ENCODE measurements at regions not wholly inside any gene's neighbourhood (a gene's known extent, or its start where the extent isn't known, plus 50 kb on each side); places are given as distances from the start of the nearest gene placed in this dataset.
"Not testable (repeated sequence)": the region's sequence is repeated elsewhere in the genome, so short reads cannot be mapped to it uniquely, and the experiment has no call there.

DNA sequence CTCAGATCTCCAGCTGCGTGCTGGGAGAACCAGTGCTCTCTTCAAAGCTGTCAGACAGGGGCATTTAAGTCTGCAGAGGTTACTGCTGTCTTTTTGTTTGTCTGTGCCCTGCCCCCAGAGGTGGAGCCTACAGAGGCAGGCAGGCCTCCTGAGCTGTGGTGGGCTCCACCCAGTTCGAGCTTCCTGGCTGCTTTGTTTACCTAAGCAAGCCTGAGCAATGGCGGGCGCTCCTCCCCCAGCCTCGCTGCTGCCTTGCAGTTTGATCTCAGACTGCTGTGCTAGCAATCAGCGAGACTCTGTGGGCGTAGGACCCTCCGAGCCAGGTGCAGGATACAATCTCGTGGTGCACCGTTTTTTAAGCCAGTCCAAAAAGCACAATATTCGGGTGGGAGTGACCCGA is 864.4 kb downstream of the GBE1 start:
- not testable (repeated sequence) for DNase-seq

DNA sequence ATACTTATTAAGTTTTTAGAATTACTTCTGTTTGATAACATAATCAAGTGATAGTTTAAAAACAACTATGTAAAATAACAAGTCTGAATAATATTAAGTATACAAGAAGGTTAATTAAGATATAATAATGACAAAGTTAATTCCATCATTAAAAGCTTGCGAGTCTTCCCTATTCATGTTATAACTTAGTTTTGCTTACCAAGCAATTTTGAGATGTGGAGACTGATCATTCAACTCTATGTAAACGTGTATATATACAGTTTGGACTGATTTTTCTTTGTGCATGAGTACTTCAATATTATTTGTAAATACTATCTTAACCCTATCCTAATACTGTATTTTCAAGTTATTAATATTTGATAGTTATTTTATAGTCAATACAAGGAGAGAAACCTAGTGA is 870.9 kb downstream of the GBE1 start:
- no peak for DNase-seq

DNA sequence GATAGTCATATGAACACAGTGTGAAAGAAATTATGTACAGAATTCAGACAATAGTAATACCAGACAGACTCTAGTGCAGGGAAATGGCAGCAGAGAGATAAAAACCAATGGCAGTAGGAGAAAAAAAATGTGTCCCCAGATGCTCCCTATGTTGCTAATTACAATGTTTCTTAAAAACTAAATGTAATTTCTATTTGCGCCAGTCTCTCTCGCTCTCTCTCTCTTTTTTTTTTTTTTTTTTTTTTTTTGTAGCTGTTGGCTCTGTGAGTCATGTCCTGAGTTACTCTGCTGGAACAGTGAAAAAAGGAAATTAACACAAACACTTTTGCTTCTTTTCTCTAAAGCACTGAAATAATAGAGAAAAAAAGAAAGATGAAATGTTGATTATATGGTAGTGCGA is 871.9 kb downstream of the GBE1 start:
- DNase-seq: no peak

DNA sequence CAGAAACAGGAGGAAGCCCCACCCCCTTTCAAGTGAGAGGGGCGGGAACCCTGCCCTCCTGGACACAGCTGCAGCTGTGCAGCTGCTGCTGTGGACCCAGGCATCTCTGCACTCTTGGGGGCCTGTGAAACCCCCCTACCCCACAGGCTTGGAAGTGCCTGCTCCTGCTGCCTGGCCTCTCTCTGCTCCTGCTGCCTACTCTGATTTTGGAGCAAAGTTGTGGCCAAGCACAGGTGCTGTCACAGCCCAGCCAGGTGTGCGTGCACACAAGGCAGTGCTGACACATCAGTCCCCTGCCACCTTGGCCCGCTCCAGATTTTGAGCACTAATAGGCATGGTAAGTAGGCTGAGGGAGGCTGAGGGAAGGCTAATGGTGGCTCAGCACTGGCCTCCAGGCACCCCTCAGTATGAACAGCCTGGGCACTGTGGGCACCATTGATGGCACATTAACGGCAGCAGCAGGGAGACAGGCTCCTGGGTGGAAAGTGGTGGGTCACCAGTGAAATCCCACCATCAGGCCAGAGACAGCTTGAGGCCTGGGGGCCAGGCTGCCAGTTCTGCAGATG is 890.9 kb downstream of the GBE1 start:
- DNase-seq: no peak

DNA sequence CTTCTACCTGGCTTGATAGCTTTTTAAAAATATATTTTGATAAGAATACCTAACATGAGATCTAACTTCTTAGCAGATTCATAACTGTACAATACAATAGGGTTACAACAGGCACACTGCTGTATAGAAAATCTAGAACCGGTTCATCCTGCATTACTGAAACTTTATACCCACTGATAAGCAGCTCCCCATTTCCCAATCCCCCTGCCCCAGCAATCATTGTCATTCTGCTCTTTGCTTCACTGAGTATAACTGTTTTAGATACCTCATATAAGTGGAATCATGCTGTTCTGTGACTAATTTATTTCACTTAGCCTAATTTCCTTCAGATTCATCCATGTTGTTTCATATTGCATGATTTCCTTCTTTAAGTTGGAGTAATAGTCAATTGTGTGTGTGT is 906.0 kb downstream of the GBE1 start:
- no peak for DNase-seq

DNA sequence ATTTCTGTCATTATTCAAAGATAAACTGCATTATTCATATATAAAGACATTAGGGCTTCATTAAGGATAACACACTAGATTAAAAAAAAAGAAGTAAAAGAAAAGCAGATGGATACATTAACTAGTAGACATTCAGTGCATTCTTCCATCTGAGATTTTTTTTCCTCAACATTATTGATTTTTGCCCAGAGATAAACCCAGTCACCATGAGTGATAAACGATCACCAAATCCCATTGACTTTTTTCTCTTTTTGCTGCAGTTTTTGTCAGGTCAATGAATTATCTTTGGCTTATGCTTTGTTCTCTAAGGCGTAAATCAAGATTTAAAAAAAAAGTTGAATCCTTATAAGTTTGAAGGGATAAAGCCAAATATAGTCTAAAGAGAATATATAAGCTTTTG is 925.0 kb downstream of the GBE1 start:
- no peak for DNase-seq

DNA sequence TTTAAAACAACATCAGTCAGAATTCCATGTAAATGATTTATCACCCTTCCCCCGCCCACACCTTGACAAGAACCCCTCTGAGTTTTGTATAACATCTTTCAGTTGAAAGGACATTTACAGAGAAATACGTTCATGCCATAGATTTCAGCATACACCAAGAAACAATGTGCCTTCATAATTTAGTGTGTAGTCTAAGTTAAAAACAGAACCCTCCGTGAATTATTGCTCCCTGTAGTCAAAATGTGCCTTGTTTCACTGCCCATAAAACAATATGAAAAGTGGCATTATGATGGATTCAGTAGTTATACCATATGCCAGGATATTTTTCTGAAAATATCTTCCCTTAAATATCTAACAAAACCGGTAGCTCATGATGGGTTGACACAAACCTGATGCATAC is 953.9 kb downstream of the GBE1 start:
- DNase-seq: no peak

DNA sequence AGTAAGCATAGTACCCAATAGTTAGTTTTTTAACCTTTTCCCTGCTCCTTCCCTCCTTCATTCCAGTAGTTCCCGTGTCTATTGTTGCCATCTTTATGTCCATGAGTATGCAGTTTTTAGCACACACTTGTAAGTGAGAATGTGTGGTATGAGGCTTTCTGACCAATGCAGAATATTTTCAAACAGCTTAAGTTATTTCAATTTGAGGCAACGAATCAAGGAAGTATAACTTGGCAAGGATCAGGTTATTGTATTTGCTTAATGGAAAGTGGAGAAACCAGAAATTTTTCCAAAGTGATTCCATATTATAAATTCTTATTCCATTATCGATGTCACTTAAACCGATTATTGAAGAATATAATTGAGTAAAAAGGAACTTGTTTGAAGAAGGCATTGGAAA is 954.8 kb downstream of the GBE1 start:
- no peak for DNase-seq

DNA sequence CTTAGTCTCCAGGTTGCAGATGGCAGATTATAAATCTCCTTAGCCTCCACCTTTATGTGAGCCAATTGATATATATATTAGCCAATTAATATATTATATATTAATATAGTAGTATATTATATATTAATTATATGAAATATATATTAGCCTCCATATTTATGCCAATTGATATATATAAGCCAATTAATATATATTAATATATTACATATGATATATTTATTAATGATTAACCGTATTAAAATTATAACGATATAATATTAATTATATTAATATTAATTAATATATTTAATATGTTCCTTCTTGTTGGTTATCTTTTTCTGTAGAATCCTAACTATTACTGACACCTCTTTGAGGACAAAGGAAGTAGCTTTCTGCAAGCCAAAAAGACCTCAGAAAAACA is 972.5 kb downstream of the GBE1 start:
- DNase-seq: no peak

DNA sequence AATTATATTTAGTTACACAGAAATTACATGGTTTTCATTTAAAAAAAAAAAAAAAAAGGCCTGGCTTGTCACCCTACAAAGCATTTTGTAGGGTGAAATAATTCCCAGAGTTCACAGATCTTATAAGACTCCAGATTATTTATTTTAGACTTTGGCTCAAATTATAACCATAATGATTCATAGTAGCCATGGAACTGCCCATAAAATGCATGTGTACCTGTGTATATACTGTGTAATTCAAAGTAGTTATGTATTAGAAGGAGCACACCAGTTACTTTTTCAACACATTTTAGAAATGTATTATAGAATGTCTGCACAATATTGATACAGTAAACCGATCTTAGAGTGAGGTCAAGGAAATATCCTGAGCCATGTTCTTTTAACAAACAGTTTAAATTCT is 975.6 kb downstream of the GBE1 start:
- DNase-seq: no peak

DNA sequence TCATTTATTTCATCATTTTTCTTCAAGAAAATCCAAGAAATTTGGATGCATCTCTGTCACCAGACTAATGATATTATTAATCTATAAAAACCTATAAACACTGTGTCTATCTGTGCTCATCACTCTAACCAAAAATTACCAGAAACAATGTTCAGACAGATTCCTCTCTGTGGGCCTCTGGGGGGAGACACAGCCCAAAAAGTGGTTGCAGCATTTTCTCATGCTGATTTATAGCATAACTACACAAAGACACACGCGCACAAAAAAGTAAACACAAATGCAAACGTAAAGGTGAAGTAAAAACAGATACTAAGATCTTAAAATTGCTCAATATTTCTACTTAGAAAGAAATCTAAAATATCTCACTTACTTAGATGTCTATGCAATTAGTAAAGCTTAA is 976.0 kb downstream of the GBE1 start:
- peak; percentile 15 to 41 for DNase-seq

DNA sequence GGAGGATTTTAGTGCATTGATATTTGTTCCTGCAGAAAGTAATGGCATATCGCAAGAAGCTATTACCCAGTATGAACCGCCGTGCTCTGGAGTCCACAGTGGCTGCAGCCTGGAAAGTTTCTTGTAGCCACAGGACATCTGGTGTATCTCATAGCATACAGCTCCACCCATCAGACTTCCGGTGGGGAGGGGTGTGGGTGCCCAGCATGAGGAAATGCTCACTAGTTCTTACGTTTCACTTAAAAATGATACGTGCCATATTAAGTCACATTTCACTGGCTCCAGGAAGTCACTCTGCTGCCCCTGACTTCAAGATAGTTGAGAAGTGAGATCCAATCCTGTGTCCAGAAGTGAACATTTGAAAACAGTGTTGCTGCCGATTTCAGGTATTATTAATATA is 990.4 kb downstream of the GBE1 start:
- peak; percentile 1 to 31 for DNase-seq

DNA sequence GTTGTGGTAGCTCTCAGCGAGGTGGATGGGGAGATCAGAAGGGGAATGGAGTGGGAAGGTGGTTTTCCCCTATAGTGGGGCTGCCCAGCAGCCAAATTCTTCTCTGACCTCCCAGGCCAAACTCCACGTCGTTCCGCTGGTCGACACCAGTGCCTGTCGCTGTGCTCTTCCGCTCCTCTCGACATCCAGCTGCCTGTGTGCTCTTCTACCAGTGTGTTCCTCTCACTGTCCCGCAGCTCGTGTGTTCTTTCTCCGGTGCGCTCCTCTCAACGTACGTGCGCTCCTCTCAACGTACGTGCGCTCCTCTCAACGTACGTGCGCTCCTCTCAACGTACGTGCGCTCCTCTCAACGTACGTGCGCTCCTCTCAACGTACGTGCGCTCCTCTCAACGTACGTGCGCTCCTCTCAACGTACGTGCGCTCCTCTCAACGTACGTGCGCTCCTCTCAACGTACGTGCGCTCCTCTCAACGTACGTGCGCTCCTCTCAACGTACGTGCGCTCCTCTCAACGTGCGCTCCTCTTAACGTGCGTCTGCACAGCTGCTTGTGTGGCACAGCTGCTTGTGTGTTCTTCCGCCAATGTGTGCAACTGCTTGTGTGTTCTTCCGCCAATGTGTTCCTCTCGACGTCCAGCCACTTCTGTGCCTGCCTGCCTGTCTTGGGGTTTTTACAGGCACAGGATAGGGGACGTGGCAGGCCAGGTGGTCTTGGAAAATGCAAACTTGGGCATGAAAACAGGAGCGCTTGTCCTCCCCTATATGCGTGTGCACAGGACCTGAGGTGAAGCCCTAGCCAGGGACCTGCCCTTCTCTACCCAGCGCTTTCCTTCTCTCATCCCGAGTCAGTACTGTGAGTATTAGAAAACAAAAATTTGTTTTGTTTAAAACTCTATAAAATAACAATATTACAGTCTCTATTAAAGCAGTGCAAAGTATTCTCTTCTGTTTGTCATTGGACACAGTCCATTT is 991.1 kb downstream of the GBE1 start:
- DNase-seq: no peak

DNA sequence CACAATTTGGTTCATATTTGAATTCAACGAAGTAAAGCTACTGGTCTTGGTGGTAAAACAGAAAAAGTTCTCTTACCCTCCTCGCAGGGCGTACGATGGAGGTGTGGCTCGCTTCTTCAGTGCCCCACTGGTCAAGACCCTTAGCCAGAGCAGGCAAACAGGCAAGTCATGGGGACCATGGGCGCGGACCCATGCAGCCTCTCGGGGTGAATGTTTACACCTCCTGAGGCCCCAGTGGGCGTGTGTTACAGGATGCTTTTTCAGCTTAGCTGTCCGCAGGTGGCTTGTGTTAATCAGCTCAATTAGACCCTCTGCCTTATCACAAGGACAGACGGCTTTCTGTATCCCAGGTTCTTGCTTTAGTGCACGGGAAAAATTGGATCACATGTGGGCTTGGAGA is 991.8 kb downstream of the GBE1 start:
- no peak for DNase-seq

DNA sequence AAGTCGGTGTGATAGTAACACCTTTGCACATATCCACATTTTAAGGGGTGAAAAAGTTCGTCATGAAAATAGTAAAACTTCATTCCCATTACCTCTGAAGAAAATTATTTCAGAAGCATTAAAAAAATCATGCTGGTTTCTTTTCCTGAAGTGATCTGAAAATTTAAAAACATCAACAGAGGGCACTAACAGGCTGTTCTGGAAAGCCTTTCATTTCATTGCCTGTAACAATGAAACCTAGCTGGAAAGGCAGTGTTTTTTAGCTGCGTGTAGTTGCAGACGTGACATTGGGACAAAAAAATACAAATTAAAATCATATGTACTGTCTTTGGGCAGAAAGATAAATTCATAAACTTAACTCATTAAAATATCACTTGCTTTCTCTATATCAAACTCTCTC is 993.8 kb downstream of the GBE1 start:
- no peak for DNase-seq

DNA sequence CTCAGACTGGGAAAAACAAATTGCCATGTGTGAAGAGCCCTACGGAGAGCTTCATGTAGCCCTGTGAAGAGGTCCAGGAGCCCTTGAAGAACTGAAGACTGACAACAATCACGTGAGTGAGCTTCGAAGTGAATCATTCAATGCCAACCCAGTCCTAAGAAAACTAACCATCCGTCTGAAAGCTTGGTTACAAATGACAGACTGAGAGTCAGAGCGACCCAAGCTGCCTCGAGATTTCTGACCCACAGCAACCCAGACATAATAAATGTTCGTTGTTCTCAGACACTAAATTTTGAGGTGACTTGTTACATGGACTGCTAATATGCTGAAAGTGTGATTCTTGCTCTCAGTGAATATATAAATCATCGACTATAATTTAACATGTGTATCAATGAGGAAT is 987.2 kb upstream of the ROBO1 start:
- no peak for DNase-seq

DNA sequence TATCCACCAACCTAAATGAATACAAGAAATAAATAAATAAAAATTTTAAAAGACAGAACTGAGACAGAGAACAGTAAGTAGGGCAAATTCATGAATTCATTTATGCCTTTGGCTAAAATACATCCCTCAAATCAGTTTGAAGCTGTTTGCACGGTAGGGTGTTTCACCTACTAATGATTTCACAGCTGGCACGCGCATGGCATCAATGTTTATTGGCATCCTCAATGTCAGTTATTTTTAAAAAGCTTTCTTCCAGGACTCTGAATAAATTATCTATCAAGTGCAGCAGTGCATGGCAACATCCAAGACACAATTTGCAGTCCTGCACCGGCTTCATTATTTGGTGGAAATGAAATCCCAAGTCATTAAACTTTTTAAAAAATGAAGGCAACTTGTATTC is 985.2 kb upstream of the ROBO1 start:
- DNase-seq: no peak

DNA sequence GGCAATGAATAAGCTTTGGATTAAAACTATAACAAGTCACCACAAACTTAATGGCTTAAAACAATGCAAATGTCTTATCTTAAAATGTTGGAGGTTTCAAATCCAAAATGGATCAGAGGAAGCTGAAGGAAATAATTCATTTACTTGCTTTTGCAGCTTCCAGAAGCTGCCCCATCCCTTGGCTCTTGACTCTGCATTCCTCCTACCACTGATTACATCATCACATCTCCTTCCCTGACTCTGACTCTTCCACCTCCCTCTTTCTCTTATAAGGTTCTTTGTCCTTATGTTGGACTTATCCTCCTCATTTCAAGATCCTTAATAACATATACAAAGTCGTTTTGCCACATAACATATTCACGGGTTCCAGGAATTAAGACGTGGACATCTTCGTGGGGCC is 982.8 kb upstream of the ROBO1 start:
- no peak for DNase-seq

DNA sequence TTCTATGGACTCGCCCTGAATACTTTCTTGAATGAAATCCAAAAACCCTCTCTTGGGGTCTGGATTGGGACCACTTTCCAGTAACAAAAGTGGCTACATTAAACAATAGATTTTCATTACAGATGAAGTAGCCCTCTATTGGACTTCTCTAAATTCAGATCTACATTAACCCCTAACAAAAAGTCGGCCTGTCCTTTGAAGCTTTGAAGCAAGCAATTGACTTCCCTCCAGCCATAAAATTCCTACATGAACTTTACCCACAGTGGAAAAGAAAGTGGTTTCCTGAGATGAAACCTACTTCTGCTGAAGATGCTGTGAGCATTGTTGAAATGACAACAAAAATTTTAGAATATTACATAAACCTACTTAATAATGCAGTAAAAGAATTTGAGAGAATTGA is 967.1 kb upstream of the ROBO1 start:
- no peak for DNase-seq

DNA sequence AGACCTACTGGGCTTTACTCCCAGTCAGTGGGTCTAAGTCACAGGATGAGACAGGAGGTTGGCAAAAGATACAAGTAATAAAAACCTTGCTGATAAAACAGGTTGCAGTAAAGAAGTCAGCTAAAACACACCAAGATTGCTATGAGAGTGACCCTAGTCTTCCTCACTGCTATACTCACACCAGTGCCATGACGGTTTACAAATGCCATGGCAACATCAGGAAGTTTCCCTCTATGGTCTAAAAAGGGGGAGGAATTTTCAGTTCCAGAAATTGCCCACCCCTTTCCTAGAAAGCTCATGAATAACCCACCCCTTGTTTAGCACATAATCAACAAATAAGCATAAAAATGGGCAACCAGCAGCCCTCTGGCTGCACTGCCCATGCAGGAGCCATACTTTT is 966.7 kb upstream of the ROBO1 start:
- no peak for DNase-seq

DNA sequence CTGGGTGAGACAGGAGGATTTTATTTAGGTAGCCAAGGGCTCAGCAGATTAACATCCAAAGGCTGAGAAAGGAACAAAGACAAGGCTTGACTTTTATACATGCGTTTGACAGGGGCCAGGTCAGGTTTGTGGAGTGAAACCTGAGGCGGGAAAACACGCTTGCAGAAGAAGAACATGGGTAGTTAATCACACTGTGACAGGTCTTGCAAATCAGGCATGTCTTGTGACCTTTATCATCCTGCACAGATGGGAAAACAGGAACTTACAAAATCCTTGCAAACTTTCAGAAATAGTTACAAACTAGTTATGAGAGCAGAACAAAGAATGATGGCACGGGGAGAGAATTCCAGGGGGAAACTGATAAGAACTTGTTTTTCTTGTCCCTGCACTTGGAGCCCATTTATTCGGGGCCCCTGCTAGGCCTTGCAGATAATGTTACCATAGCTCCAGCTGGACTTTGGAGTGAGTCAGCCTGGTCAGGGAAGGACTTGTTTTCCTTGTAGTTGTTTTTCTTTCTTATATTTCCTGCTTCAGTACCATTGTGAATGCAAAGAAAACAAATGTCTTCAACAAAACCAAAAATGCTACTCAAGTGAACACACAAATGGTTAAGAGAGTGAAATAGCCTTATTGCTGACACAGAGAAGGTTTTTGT is 965.9 kb upstream of the ROBO1 start:
- no peak for DNase-seq

DNA sequence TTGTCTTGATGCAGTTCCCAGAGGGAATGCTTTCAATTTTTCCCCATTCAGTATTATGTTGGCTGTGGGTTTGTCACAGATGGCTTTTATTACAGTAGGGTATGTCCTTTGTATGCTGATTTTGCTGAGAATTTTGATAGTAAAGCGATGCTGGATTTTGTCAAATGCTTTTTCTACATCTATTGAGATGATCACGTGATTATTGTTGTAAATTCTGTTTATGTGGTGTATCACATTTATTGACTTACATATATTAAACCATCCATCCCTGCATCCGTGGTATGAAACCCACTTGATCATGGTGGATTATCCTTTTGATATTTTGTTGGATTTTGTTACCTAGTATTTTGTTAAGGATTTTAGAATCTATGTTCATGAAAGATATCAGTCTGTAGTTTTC is 959.8 kb upstream of the ROBO1 start:
- DNase-seq: not testable (repeated sequence)

DNA sequence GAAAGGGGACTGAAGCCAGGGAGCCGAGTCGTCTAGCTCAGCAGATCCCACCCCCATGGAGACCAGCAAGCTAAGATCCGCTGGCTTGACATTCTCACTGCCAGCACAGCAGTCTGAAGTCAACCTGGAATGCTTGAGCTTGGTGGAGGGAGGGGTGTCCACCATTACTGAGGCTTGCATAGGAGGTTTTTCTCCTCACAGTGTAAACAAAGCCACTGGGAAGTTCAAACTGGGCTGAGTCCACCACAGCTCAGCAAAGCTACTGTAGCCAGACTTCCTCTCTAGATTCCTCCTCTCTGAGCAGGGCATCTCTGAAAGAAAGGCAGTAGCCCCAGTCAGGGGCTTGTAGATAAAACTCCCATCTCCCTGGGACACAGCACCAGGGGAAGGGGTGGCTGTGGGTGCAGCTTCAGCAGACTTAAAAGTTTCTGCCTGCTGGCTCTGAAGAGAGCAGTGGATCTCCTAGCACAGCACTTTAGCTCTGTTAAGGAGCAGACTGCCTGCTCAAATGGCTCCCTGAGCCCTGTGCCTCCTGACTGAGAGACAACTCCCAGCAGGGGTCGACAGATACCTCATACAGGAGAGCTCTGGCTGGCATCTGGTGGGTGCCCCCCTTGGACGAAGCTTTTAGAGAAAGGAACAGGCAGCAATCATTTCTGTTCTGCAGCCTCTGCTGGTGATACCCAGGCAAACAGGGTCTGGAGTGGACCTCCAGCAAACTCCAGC is 942.0 kb upstream of the ROBO1 start:
- DNase-seq: not testable (repeated sequence)

DNA sequence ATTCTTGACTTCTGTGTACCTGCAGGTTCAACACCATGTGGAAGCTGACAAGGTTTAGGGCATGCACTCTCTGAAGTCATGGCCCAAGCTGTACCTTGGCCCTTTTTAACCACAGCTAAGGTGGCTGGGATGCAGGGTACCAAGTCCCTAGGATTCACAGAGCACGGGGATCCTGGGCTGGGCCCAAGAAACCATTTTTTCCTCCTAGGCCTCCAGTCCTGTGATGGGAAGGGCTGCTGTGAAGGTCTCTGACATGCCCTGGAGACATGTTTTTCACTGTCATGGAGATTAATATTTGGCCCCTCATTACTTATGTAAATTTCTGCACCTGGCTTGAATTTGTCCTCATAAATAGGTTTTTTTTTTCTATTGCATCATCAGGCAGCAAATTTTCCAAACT is 937.5 kb upstream of the ROBO1 start:
- no peak for DNase-seq

Measured in NCI-H524 (cell line).